ENCODE measurements at regions not wholly inside any gene's neighbourhood (a gene's known extent, or its start where the extent isn't known, plus 50 kb on each side); places are given as distances from the start of the nearest gene placed in this dataset.

GRCh38 chr9:30815585-30815984 lies 1568.9 kb upstream of the ACO1 start:
- BruUV-seq (replicated peaks): no TSS peak
- Mint-ChIP-seq H3K27ac (ENCODE audit: unreplicated experiment) (no peak overlapping the region), H3K4me1 (ENCODE audit: low read depth, unreplicated experiment) (no peaks in the 10 kb centered on the region), H3K9me3 (ENCODE audit: unreplicated experiment) (no peaks in the 10 kb centered on the region), H3K4me3 (ENCODE audit: unreplicated experiment) (no peak overlapping the region), H3K36me3 (ENCODE audit: insufficient read depth, unreplicated experiment) (no peaks in the 10 kb centered on the region), H3K27me3 (ENCODE audit: insufficient read depth, unreplicated experiment) (no peaks in the 10 kb centered on the region)
- no peak for DNase-seq
- H3K27me3 ChIP-seq (replicated peaks; ENCODE audit: control insufficient read depth, insufficient read depth, low read length): no peaks in the 10 kb centered on the region
- intact Hi-C loops (cut with micrococcal nuclease; ENCODE audit: unreplicated experiment): no loop called here
- TF ChIP-seq CTCF (IDR thresholded peaks at IDR 0.05; ENCODE audit: insufficient read depth in 1 of 2, low read depth in 1 of 2, low read length in 1 of 2, severe bottlenecking in 1 of 2, unreplicated experiment in 1 of 2): no peak
- no peaks in the 10 kb centered on the region for H3K36me3 ChIP-seq (ENCODE audit: control insufficient read depth, insufficient read depth, low read length)
- H3K4me3 ChIP-seq (ENCODE audit: low read depth, low read length): no peak overlapping the region
- CTCF ChIA-PET: no interaction called here
- POLR2A ChIA-PET: no interaction called here
- H3K9me3 ChIP-seq: no peaks in the 10 kb centered on the region
- H3K4me1 ChIP-seq: no peaks in the 10 kb centered on the region

GRCh38 chr9:30845136-30845535 lies 1539.3 kb upstream of the ACO1 start:
- H3K4me3 Mint-ChIP-seq (ENCODE audit: unreplicated experiment): no peak overlapping the region
- no peaks in the 10 kb centered on the region for H3K4me1 Mint-ChIP-seq (ENCODE audit: low read depth, unreplicated experiment)
- no peaks in the 10 kb centered on the region for H3K9me3 Mint-ChIP-seq (ENCODE audit: unreplicated experiment)
- DNase-seq: no peak
- intact Hi-C loops (cut with micrococcal nuclease; ENCODE audit: unreplicated experiment): no loop called here
- no TSS peak for BruUV-seq (replicated peaks)
- Histone ChIP-seq H3K9me3 (no peaks in the 10 kb centered on the region), H3K27me3 (replicated peaks; ENCODE audit: control insufficient read depth, insufficient read depth, low read length) (no peaks in the 10 kb centered on the region), H3K4me1 (no peaks in the 10 kb centered on the region), H3K4me3 (ENCODE audit: low read depth, low read length) (no peak overlapping the region), H3K36me3 (ENCODE audit: control insufficient read depth, insufficient read depth, low read length) (no peaks in the 10 kb centered on the region)
- TF ChIP-seq CTCF (IDR thresholded peaks at IDR 0.05; ENCODE audit: insufficient read depth in 1 of 2, low read depth in 1 of 2, low read length in 1 of 2, severe bottlenecking in 1 of 2, unreplicated experiment in 1 of 2): no peak
- peaks cover 4% of the 10 kb centered on the region for H3K27me3 Mint-ChIP-seq (ENCODE audit: insufficient read depth, unreplicated experiment)
- no peak overlapping the region for H3K27ac Mint-ChIP-seq (ENCODE audit: unreplicated experiment)
- ChIA-PET CTCF (no interaction called here), POLR2A (no interaction called here)
- H3K36me3 Mint-ChIP-seq (ENCODE audit: insufficient read depth, unreplicated experiment): no peaks in the 10 kb centered on the region

GRCh38 chr9:30846651-30847050 lies 1537.8 kb upstream of the ACO1 start:
- Mint-ChIP-seq H3K9me3 (ENCODE audit: unreplicated experiment) (no peaks in the 10 kb centered on the region), H3K27me3 (ENCODE audit: insufficient read depth, unreplicated experiment) (peaks cover 4% of the 10 kb centered on the region), H3K27ac (ENCODE audit: unreplicated experiment) (no peak overlapping the region), H3K36me3 (ENCODE audit: insufficient read depth, unreplicated experiment) (no peaks in the 10 kb centered on the region), H3K4me1 (ENCODE audit: low read depth, unreplicated experiment) (no peaks in the 10 kb centered on the region), H3K4me3 (ENCODE audit: unreplicated experiment) (no peak overlapping the region)
- DNase-seq: no peak
- BruUV-seq (replicated peaks): no TSS peak
- H3K36me3 ChIP-seq (ENCODE audit: control insufficient read depth, insufficient read depth, low read length): no peaks in the 10 kb centered on the region
- ChIA-PET CTCF (no interaction called here), POLR2A (no interaction called here)
- no peak for TF ChIP-seq CTCF (IDR thresholded peaks at IDR 0.05; ENCODE audit: insufficient read depth in 1 of 2, low read depth in 1 of 2, low read length in 1 of 2, severe bottlenecking in 1 of 2, unreplicated experiment in 1 of 2)
- no peaks in the 10 kb centered on the region for H3K27me3 ChIP-seq (replicated peaks; ENCODE audit: control insufficient read depth, insufficient read depth, low read length)
- H3K4me1 ChIP-seq: no peaks in the 10 kb centered on the region
- no peaks in the 10 kb centered on the region for H3K9me3 ChIP-seq
- no peak overlapping the region for H3K4me3 ChIP-seq (ENCODE audit: low read depth, low read length)
- intact Hi-C loops (cut with micrococcal nuclease; ENCODE audit: unreplicated experiment): no loop called here
